Loucy (cell line): ENCODE measurements at regions not wholly inside any gene's neighbourhood (a gene's known extent, or its start where the extent isn't known, plus 50 kb on each side); places are given as distances from the start of the nearest gene placed in this dataset.

ENCODE experiments used
- EZH2phosphoT487 ChIP-seq: fragments of 200-600 bp; IDR thresholded peaks from 2 replicates; pipeline ENCODE4 v1.6.1; 2018; ENCODE audit warnings: antibody characterized with exemption, mild to moderate bottlenecking, moderate library complexity, borderline replicate concordance
- TF ChIP-seq, protein P1 (sequence below): fragments of 200-600 bp; sonication (generic); conservative IDR thresholded peaks from 2 replicates; pipeline ENCODE4 v1.5.1; 2014; ENCODE audit warnings: mild to moderate bottlenecking, antibody characterized with exemption, low read length

DNA sequence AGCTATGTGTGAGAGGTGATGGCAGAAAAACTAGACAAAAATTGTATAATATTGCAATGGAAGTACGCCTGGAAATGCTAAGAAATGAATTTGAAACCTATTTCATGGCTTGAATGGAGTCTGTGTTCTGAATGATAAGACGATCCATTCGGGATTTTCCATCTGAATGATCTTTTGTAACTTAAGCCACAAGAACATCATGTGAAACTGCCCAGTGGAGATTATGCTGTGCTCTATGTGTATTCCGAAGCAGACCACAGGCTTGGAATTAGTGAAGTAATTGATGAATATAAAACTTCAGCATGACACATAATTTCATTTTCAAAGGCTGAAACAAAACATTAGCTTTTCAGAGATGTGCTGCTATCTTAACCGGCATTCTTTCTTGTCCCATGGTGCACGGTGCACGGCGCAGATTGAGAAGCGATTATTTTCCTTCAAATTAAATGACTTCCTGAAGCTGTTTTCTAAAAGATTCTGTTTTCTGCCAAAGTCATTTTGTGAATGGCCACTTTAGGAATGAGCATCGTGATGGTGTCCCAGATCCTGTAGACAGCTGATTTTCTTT, 652.9 kb downstream of the PLA2G4A start:
- TF ChIP-seq, protein P1, sequence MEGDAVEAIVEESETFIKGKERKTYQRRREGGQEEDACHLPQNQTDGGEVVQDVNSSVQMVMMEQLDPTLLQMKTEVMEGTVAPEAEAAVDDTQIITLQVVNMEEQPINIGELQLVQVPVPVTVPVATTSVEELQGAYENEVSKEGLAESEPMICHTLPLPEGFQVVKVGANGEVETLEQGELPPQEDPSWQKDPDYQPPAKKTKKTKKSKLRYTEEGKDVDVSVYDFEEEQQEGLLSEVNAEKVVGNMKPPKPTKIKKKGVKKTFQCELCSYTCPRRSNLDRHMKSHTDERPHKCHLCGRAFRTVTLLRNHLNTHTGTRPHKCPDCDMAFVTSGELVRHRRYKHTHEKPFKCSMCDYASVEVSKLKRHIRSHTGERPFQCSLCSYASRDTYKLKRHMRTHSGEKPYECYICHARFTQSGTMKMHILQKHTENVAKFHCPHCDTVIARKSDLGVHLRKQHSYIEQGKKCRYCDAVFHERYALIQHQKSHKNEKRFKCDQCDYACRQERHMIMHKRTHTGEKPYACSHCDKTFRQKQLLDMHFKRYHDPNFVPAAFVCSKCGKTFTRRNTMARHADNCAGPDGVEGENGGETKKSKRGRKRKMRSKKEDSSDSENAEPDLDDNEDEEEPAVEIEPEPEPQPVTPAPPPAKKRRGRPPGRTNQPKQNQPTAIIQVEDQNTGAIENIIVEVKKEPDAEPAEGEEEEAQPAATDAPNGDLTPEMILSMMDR, result no peak
- no peak for TF ChIP-seq EZH2phosphoT487
